HPDE6-E6E7 (cell line): ENCODE measurements at regions not wholly inside any gene's neighbourhood (a gene's known extent, or its start where the extent isn't known, plus 50 kb on each side); places are given as distances from the start of the nearest gene placed in this dataset.

Experiments used
- DNase-seq: peaks from one replicate; pipeline ENCODE4 v3.0.0; 2011; ENCODE audit warnings: missing footprints; ENCODE audit errors: extremely low spot score

DNA sequence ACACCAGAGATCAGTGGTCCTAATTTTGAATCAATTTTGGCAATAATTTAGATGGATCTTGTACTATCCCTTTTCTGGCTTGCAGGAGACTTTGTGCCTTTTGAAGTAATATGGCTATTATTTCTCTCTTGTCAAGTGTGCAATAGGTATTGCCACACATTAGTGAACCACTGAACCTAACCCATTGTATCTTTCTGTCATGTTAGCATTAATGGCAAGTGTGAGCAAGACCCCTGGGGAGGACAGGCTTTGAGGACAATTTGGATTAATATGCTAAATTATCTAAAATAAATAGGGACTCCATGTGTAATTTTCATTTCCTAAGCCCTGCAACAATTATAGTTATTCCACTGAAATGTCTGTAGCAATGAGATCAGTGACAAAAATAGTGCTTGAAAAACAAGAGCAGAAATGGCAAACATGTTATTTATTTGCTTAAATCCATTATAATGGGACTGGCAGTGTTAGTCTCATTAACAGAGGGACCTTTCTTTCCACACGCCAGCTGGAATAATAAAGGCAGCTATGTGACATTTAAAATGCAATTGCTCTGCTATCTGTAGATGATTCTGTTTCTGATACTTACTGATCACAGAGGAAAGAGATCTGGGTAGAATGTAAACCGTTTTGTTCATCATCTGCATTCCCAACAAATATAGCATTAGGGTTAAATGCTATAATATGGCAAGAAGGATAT lies 753.3 kb upstream of the ZNF608 start:
- no peak for DNase-seq

DNA sequence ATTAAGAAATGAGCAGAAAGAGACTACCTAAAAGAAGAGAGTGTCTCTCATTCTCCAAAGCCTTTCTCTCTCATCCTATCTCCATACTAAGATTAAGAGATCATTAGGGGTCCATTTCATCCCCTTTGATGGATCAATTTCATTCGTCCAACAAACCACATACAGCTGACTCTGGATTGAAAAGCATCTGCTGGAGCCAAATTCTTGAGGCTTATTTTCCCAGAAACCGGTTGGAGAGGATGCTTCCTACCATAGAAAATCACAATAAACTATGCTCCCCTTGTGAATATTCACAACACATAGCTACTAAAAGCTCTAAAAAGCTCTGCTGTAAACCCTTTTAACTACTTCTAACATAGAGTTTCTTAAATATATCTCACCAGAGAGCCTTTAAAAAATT lies 755.0 kb upstream of the ZNF608 start:
- no peak for DNase-seq

GRCh38 chr5:125503946-125504345 lies 757.5 kb upstream of the ZNF608 start:
- DNase-seq: no peak

DNA sequence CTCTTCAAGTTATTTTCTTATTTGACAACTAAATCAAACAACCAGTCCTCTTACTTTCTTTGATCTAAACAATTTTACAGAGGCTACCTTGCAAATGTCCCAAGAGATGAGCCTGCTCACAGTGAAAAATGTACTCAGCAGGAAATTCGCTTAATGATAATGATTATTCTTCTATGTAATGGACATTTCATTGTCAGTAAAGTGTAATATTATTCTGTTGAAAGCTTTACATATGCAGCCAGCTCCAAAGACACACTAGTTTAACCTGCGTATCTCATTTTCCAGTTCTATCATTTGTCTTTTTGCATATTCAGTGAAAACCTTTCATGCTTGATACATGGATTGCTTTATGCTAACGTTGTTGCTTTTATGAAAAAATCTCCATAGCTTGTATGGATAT lies 758.7 kb upstream of the ZNF608 start:
- no peak for DNase-seq

DNA sequence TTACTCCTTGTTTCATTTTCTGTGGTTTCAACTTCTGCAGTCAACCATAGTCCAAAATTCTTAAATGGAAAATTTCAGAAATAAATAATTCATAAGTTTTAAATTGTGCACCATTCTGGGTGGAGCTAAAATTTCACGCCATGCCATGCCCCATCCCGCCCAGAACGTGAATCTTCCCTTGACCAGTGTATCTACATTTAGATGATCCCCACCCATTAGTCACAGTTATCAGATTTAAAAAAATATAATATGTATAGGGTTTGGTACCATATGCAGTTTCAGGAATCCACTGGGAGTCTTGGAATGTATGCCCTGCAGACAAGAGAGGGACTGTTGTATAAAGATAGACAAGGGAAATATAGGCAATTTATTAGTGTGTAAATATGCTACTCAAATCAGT lies 759.7 kb upstream of the ZNF608 start:
- no peak for DNase-seq

- DNase-seq: no peak
Observed at GRCh38 chr5:125508225-125508624, 761.8 kb upstream of the ZNF608 start.

DNA sequence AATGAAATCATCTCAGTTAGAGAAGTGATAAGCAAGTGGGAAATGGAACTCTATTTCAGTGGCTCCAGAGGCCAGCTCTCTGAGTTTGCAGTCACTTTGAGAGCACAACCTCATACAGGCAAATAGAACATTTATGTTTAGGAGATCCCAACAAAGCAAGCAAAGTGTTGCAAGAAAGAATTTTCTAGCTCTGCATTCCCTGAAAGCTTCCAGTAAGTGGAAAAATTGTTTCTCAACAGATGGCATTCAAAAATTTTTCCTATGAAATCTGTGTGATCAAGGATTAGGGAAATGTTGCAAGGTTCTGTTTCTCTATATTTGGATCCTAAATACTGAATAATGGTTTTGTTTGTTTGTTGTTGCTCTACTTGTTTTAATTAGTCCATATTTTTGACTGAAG lies 764.2 kb upstream of the ZNF608 start:
- no peak for DNase-seq

DNA sequence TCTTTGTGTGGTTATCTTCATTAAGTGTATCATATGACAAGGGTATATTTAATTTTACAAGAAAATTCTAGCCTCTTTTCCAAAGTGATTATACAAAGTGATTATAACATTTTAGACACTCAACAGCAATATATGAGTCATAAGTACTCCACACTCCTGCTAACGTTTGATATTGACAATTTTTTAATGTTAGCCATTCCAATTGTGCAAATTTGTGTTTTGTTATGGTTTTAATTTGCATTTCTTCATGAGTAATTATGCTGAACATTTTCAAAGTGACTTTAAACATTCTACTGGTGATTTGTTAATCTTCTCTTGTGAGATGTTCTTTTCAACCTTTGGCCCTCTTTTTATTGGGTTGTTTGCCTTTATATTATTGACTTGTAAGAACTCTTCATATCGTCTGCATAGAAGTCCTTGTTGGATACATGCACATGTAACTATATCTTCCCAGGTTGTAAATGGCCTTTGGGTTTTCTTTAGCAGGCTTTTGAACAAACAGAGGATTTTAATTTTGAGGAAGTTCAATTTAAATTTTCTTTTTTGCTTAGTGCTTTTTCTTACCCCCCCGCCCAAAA lies 771.6 kb upstream of the ZNF608 start:
- DNase-seq: no peak

DNA sequence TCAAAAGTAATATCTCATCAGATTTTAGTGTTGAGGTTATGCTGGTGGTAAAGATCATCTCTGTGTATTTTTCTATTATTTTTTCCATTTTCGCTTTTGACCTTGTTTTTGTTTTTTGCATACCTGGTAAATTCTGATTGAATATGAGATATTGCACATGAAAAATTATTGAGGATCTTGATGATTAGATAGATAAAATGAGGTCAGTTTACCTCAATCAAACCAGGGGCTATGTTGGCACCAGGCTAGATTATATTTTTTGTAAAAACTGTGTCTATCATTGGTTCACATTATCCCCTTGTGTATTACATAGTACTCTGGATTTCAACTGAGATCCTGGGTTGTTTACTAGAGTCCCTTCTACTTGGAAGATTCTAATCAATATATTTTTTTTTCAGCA lies 774.9 kb upstream of the ZNF608 start:
- no peak for DNase-seq

DNA sequence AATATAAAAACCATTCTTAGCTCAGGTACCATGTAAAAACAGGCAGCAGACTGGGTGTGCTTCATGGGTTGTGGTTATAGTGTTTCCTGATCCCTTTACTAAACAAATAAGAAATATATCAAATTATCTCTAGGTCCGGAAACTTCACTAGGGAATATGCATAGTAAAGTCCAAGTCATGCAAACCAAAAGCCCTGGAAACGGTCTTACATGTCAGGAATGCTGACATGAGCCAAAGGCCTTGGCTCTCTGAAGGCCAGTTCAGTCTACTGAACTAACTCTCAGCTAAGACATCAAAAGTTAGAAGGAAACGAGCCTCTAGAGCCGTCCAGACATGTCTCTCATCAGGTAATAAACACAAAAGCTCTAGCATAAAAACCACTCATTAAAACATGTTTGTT lies 778.9 kb upstream of the ZNF608 start:
- DNase-seq: no peak

DNA sequence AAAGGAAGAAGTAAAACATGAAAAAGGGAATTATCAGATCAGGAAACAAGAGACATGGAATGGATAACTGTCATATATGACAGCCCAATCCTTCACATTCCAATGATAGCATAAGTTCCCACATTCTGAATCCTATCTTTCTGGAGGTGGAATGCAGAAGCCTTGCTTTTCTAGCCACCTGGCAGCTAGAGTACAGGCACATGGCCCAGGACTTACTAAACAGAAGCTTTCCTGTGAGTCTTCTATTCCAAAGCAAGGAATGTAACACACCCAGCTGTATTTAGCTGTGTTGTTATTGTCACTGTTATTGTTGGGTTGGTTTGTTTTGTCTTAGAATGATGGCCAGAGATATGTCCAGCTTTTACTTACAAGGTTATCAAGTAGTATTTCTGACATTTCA lies 780.5 kb upstream of the ZNF608 start:
- DNase-seq: no peak

GRCh38 chr5:125528881-125529280 lies 782.4 kb upstream of the ZNF608 start:
- DNase-seq: no peak

- no peak for DNase-seq
Observed at GRCh38 chr5:125530833-125531615, 784.6 kb upstream of the ZNF608 start.

- DNase-seq: no peak
Observed at GRCh38 chr5:125536095-125536494, 789.7 kb upstream of the ZNF608 start.

- DNase-seq: no peak
Observed at GRCh38 chr5:125536582-125536981, 790.1 kb upstream of the ZNF608 start.

DNA sequence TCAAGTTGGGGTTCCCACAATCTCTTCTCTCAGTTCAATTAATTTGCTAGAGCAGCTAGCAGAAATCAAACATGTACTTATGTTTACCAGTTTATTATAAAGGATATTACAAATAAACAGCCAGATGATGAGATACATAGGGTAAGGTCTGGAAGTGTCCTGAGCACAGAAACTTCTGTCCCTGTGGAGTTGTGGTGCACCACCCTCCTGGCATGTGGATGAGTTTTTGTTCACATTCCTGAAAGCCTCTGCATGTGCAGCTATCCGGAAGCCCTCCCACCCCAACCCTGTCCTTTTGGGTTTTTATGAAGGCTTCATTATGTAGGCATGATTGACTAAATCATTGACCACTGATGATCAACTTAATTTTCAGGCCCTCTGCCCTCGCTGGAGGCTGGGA lies 791.2 kb upstream of the ZNF608 start:
- no peak for DNase-seq

DNA sequence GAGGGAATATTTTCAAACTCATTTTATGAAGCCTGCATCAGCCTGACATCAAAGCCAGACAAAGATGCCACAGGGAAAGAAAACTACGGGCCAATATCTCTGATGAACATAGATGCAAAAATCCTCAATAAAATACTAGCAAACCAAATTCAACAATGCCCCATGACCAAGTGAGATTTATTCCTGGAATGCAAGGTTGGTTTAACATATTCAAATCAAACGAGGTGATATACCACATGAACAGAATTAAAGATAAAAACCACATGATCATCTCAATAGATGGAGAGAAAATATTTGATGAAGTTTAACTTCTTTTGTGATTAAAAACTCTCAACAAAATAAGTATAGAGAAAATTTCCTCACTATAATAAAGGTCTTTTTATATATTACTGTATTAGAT lies 792.0 kb upstream of the ZNF608 start:
- no peak for DNase-seq

DNA sequence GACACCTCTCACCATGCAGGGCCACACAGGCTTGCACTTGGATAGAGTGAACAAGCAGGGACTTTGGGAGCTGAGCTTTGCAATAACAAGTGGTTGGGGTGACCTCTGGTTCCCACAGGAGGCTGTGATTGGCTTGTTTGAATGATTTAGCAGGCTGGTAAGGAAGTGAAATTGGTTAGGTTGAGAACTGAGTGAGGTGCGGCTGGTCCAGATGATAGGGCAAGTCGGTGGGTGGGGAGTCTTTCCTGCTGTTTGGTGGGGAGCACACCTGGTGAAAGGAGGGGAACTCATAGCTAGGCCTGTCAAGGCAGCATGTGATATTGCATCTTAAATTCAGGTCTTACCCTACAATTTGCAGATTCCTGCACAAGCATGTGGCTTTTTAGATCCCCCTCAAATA lies 794.6 kb upstream of the ZNF608 start:
- no peak for DNase-seq

DNA sequence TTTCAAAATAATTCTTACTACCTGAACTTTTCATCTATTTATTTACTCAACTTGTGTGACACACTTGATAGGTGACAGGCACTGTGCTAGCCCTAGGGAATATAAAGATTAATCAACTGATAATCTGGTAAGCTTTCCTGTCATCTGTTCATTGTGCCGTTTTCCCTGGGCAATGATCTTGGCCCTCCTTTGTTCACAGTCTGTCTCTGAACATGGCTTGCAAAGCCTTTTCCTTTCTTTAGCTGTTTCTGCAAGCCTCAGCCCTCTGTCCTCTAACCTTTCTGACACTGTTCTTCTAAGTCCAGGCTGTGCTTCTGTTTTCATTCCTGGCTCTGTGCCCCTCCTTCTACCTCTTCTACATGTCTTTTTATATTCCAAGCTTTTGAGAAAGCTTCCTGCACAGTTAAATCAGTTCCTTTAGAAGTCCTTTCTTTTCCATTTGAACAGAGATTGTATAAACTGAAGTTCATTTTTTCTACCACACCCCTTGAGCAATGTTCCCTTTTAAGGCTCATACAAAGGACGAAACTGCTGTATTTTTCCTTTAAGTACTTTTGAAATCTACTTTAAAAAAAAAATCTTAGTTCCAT lies 803.0 kb upstream of the ZNF608 start:
- DNase-seq: no peak

- DNase-seq: no peak
Observed at GRCh38 chr5:125550274-125550673, 803.8 kb upstream of the ZNF608 start.

DNA sequence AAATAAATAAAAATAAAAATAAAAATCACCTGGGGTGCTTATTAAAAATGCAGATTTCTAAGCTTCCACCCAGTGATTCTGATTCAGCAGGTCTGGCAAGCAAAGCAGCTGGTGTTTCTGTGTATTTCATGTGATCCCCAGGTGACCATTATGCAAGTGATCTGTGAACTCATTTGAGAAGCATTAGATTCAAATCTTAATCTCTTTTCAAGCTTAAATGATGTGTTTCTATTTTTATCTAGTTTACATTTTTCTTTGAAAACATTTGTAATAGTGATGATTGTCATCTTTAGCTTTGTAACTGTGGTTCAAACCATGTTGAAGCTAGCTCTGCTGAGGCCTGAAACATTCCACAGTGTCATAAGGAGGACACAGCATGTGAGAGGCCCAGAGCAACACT lies 804.8 kb upstream of the ZNF608 start:
- no peak for DNase-seq

GRCh38 chr5:125551797-125552196 lies 805.4 kb upstream of the ZNF608 start:
- DNase-seq: no peak

DNA sequence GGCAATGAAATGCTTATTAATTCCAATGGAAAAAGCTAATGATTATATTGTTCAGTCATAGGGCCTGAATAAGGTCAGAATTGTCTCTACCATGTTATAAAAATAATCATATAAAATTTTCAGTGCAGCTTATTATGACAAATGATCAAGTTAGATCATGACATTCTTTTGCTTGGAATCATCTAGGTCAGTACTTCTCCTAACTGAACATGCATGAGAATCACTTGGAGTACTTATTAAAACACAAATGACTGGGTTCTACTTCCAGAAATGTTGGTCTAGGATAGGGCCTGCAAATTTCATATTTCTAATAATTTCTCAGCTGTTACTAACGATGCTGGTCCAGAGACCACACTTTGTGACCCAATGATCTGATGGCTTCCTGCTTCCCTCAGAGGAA lies 806.0 kb upstream of the ZNF608 start:
- no peak for DNase-seq
